ENCODE measurements at regions not wholly inside any gene's neighbourhood (a gene's known extent, or its start where the extent isn't known, plus 50 kb on each side); places are given as distances from the start of the nearest gene placed in this dataset.

- Histone ChIP-seq H3K4me3 (no peak overlapping the region), H3K27ac (no peak overlapping the region), H3K4me1 (replicated peaks in 1 of 2) (no peaks in the 10 kb centered on the region)
- WGBS, 10 experiments = 6 to 100% (median 80%) methylated on average over 1 to 4 of the region's 4 CpGs; no CpG with 5 or more reads in 1 of the 10 experiments
- ATAC-seq (replicated peaks in 6 of 8) = no peak
- in situ Hi-C loops (cut with MboI; ENCODE audit: low pct_unique_long_range_greater_than_20kb in 2 of 9, low sequenced_read_pairs in 9 of 9, unreplicated experiment in 9 of 9) = no loop called here
These were observed 55.2 kb upstream of the KCNH8 start for GRCh38 chr3:19093084-19093483.

- H3K4me3 ChIP-seq = no peak overlapping the region
- in situ Hi-C loops (cut with MboI; ENCODE audit: low pct_unique_long_range_greater_than_20kb in 2 of 9, low sequenced_read_pairs in 9 of 9, unreplicated experiment in 9 of 9) = loop anchor here in 1 of 9 experiments (10.0 kb wide), 1 partner anchor 787 kb away; no protein-coding TSS in a partner anchor
- ATAC-seq (replicated peaks in 6 of 8) = no peak
- no peak overlapping the region for H3K27ac ChIP-seq
- 14 to 100% (median 67%) methylated on average over 1 to 2 of the region's 2 CpGs for WGBS, 10 experiments
- peaks cover 0 to 3% of the 10 kb centered on the region in 2 donors for H3K4me1 ChIP-seq (replicated peaks in 1 of 2)
These were observed 70.9 kb upstream of the KCNH8 start for GRCh38 chr3:19077388-19077787.

GRCh38 chr3:19075037-19075436 lies 73.3 kb upstream of the KCNH8 start:
- 0 to 100% (median 83%) methylated on average over 1 to 2 of the region's 2 CpGs; no CpG with 5 or more reads in 6 of the 10 experiments for WGBS, 10 experiments
- in situ Hi-C loops (cut with MboI; ENCODE audit: low pct_unique_long_range_greater_than_20kb in 2 of 9, low sequenced_read_pairs in 9 of 9, unreplicated experiment in 9 of 9) = loop anchor here in 1 of 9 experiments (10.0 kb wide), 1 partner anchor 790 kb away; no protein-coding TSS in a partner anchor
- no peak overlapping the region for H3K4me3 ChIP-seq
- H3K4me1 ChIP-seq (replicated peaks in 1 of 2) = peaks cover 0 to 3% of the 10 kb centered on the region in 2 donors
- no peak overlapping the region for H3K27ac ChIP-seq
- no peak for ATAC-seq (replicated peaks in 6 of 8)

GRCh38 chr3:19074257-19074900 lies 73.9 kb upstream of the KCNH8 start:
- Histone ChIP-seq H3K27ac (no peak overlapping the region), H3K4me1 (replicated peaks in 1 of 2) (peaks cover 0 to 3% of the 10 kb centered on the region in 2 donors), H3K4me3 (no peak overlapping the region)
- in situ Hi-C loops (cut with MboI; ENCODE audit: low pct_unique_long_range_greater_than_20kb in 2 of 9, low sequenced_read_pairs in 9 of 9, unreplicated experiment in 9 of 9) = loop anchor here in 6 of 9 experiments (10.0 to 25.0 kb wide), 3 partner anchors 463 to 790 kb away; no protein-coding TSS in a partner anchor
- peak in 2 of 8 experiments; percentile 35 to 48 for ATAC-seq (replicated peaks in 6 of 8)
- 11 to 83% (median 30%) methylated on average over 1 to 2 of the region's 2 CpGs; no CpG with 5 or more reads in 6 of the 10 experiments for WGBS, 10 experiments

GRCh38 chr3:19073341-19074105 lies 74.8 kb upstream of the KCNH8 start:
- in situ Hi-C loops (cut with MboI; ENCODE audit: low pct_unique_long_range_greater_than_20kb in 2 of 9, low sequenced_read_pairs in 9 of 9, unreplicated experiment in 9 of 9) = loop anchor here in 6 of 9 experiments (10.0 to 25.0 kb wide), 3 partner anchors 464 to 791 kb away; no protein-coding TSS in a partner anchor
- Histone ChIP-seq H3K4me1 (replicated peaks in 1 of 2) (peaks cover 0 to 3% of the 10 kb centered on the region in 2 donors), H3K4me3 (no peak overlapping the region), H3K27ac (no peak overlapping the region)
- ATAC-seq (replicated peaks in 6 of 8) = no peak
- WGBS, 10 experiments = 17 to 79% (median 55%) methylated on average over 1 to 3 of the region's 3 CpGs

GRCh38 chr3:19070325-19070724 lies 78.0 kb upstream of the KCNH8 start:
- in situ Hi-C loops (cut with MboI; ENCODE audit: low pct_unique_long_range_greater_than_20kb in 2 of 9, low sequenced_read_pairs in 9 of 9, unreplicated experiment in 9 of 9) = loop anchor here in 6 of 9 experiments (10.0 to 25.0 kb wide), 3 partner anchors 467 to 794 kb away; no protein-coding TSS in a partner anchor
- ATAC-seq (replicated peaks in 6 of 8) = no peak
- no peak overlapping the region for H3K4me3 ChIP-seq
- no peaks in the 10 kb centered on the region for H3K4me1 ChIP-seq (replicated peaks in 1 of 2)
- H3K27ac ChIP-seq = no peak overlapping the region
- 9 to 100% (median 67%) methylated on average over 1 of the region's 1 CpG; no CpG with 5 or more reads in 1 of the 10 experiments for WGBS, 10 experiments

- no peaks in the 10 kb centered on the region for H3K4me1 ChIP-seq (replicated peaks in 1 of 2)
- no peak overlapping the region for H3K4me3 ChIP-seq
- H3K27ac ChIP-seq = no peak overlapping the region
- ATAC-seq (replicated peaks in 6 of 8) = peak in 6 of 8 experiments; percentile 21 to 62 (median 40)
- WGBS, 10 experiments = 0 to 33% (median 20%) methylated on average over 1 of the region's 1 CpG; no CpG with 5 or more reads in 5 of the 10 experiments
- in situ Hi-C loops (cut with MboI; ENCODE audit: low pct_unique_long_range_greater_than_20kb in 2 of 9, low sequenced_read_pairs in 9 of 9, unreplicated experiment in 9 of 9) = loop anchor here in 5 of 9 experiments (25.0 kb wide), 2 partner anchors 472 to 797 kb away; no protein-coding TSS in a partner anchor
These were observed 83.3 kb upstream of the KCNH8 start for GRCh38 chr3:19065027-19065426.

GRCh38 chr3:19063936-19064335 lies 84.4 kb upstream of the KCNH8 start:
- no peak overlapping the region for H3K27ac ChIP-seq
- no peak overlapping the region for H3K4me3 ChIP-seq
- 11 to 94% (median 82%) methylated on average over 2 to 5 of the region's 5 CpGs for WGBS, 10 experiments
- H3K4me1 ChIP-seq (replicated peaks in 1 of 2) = no peaks in the 10 kb centered on the region
- no peak for ATAC-seq (replicated peaks in 6 of 8)
- in situ Hi-C loops (cut with MboI; ENCODE audit: low pct_unique_long_range_greater_than_20kb in 2 of 9, low sequenced_read_pairs in 9 of 9, unreplicated experiment in 9 of 9) = loop anchor here in 5 of 9 experiments (25.0 kb wide), 2 partner anchors 473 to 798 kb away; no protein-coding TSS in a partner anchor

- in situ Hi-C loops (cut with MboI; ENCODE audit: low pct_unique_long_range_greater_than_20kb in 2 of 9, low sequenced_read_pairs in 9 of 9, unreplicated experiment in 9 of 9) = loop anchor here in 5 of 9 experiments (25.0 kb wide), 2 partner anchors 477 to 802 kb away; no protein-coding TSS in a partner anchor
- Histone ChIP-seq H3K4me3 (no peak overlapping the region), H3K27ac (no peak overlapping the region), H3K4me1 (replicated peaks in 1 of 2) (no peaks in the 10 kb centered on the region)
- WGBS, 10 experiments = 0 to 100% (median 78%) methylated on average over 1 of the region's 1 CpG; no CpG with 5 or more reads in 3 of the 10 experiments
- no peak for ATAC-seq (replicated peaks in 6 of 8)
These were observed 87.9 kb upstream of the KCNH8 start for GRCh38 chr3:19060404-19060803.

GRCh38 chr3:19052874-19053273 lies 95.4 kb upstream of the KCNH8 start:
- 18 to 100% (median 76%) methylated on average over 1 of the region's 1 CpG; no CpG with 5 or more reads in 4 of the 10 experiments for WGBS, 10 experiments
- Histone ChIP-seq H3K27ac (no peak overlapping the region), H3K4me3 (no peak overlapping the region), H3K4me1 (replicated peaks in 1 of 2) (no peaks in the 10 kb centered on the region)
- in situ Hi-C loops (cut with MboI; ENCODE audit: low pct_unique_long_range_greater_than_20kb in 2 of 9, low sequenced_read_pairs in 9 of 9, unreplicated experiment in 9 of 9) = loop anchor here in 5 of 9 experiments (25.0 kb wide), 2 partner anchors 484 to 809 kb away; no protein-coding TSS in a partner anchor
- no peak for ATAC-seq (replicated peaks in 6 of 8)

GRCh38 chr3:19046440-19046839 lies 101.9 kb upstream of the KCNH8 start:
- ATAC-seq (replicated peaks in 6 of 8) = no peak
- in situ Hi-C loops (cut with MboI; ENCODE audit: low pct_unique_long_range_greater_than_20kb in 2 of 9, low sequenced_read_pairs in 9 of 9, unreplicated experiment in 9 of 9) = no loop called here
- H3K27ac ChIP-seq = no peak overlapping the region
- 0 to 100% (median 79%) methylated on average over 1 of the region's 1 CpG for WGBS, 10 experiments
- H3K4me3 ChIP-seq = no peak overlapping the region
- H3K4me1 ChIP-seq (replicated peaks in 1 of 2) = no peaks in the 10 kb centered on the region

GRCh38 chr3:19030522-19030839 lies 117.8 kb upstream of the KCNH8 start:
- Histone ChIP-seq H3K4me1 (replicated peaks in 1 of 2) (no peaks in the 10 kb centered on the region), H3K4me3 (no peak overlapping the region), H3K27ac (no peak overlapping the region)
- no peak for ATAC-seq (replicated peaks in 6 of 8)
- in situ Hi-C loops (cut with MboI; ENCODE audit: low pct_unique_long_range_greater_than_20kb in 2 of 9, low sequenced_read_pairs in 9 of 9, unreplicated experiment in 9 of 9) = no loop called here
- WGBS, 10 experiments = 4 to 89% (median 64%) methylated on average over 2 to 4 of the region's 4 CpGs; no CpG with 5 or more reads in 1 of the 10 experiments

Measured in motor neuron (in vitro differentiated cells).